CD4-positive, alpha-beta T cell (primary cell): ENCODE measurements at regions not wholly inside any gene's neighbourhood (a gene's known extent, or its start where the extent isn't known, plus 50 kb on each side); places are given as distances from the start of the nearest gene placed in this dataset.

Source experiments
- ATAC-seq: fragments of 200-7000 bp; cut with Tn5 transposase; one replicate; pipeline ENCODE4 v1.10.0; 2022; ENCODE audit warnings: mild to moderate bottlenecking; ENCODE audit not compliant: poor library complexity
- CTCF ChIA-PET: fragments of 350-600 bp; sonication (Branson Sonifier 250); formaldehyde crosslinking; loops from one replicate; lab custom pipeline; 2021; ENCODE audit warnings: antibody characterized with exemption, inconsistent platforms; lab: Charles Lee
- POLR2A ChIA-PET: fragments of 350-600 bp; sonication (Branson Sonifier 250); formaldehyde crosslinking; loops from one replicate; lab custom pipeline; 2021; ENCODE audit warnings: antibody characterized with exemption, inconsistent platforms; lab: Charles Lee
- DNase-seq, 14 experiments: peaks; one replicate each; pipeline ENCODE4 v3.0.0-alpha.2; 2013 to 2020; ENCODE audit warnings: mixed read lengths in 2 of 14
- H3K27ac ChIP-seq, 2 donors: one replicate each; pipeline versions ENCODE4 v1.5.1 to v1.7.0; 2013; ENCODE audit warnings: low read length in 2 of 2, low read depth in 1 of 2, mild to moderate bottlenecking in 1 of 2
- H3K27me3 ChIP-seq, 2 experiments: 1 replicate in 1 of 2; 2 replicates in 1 of 2; pipeline versions ENCODE4 v1.6.1 to v1.7.0; 2013; ENCODE audit warnings: low read length in 2 of 2, control low read depth in 1 of 2, mild to moderate bottlenecking in 1 of 2, moderate library complexity in 1 of 2; ENCODE audit not compliant: insufficient read depth in 2 of 2, control insufficient read depth in 1 of 2
- H3K36me3 ChIP-seq: one replicate; pipeline ENCODE4 v1.6.1; 2013; ENCODE audit warnings: low read length, control low read depth; ENCODE audit not compliant: insufficient read depth
- H3K4me1 ChIP-seq: one replicate; pipeline ENCODE4 v1.6.1; 2013; ENCODE audit warnings: low read length, control low read depth; ENCODE audit not compliant: insufficient read depth
- H3K4me3 ChIP-seq: one replicate; pipeline ENCODE4 v1.5.1; 2013; ENCODE audit warnings: mild to moderate bottlenecking, low read length, moderate library complexity
- H3K9me3 ChIP-seq, 2 experiments: 1 replicate in 1 of 2; 2 replicates in 1 of 2; pipeline versions ENCODE4 v1.6.1 to v1.7.0; 2013; ENCODE audit warnings: low read length in 2 of 2, mild to moderate bottlenecking in 2 of 2, control low read depth in 1 of 2, moderate library complexity in 1 of 2; ENCODE audit not compliant: control insufficient read depth in 1 of 2, insufficient read depth in 1 of 2
- H3K27ac Mint-ChIP-seq: one replicate; pipeline ENCODE4 v1.8.0; 2020; ENCODE audit warnings: mixed read lengths
- H3K27me3 Mint-ChIP-seq: one replicate; pipeline ENCODE4 v1.8.0; 2021; ENCODE audit warnings: mixed read lengths
- H3K36me3 Mint-ChIP-seq: one replicate; pipeline ENCODE4 v1.8.0; 2021; ENCODE audit warnings: low read depth, mixed read lengths
- H3K4me1 Mint-ChIP-seq: one replicate; pipeline ENCODE4 v1.8.0; 2021; ENCODE audit warnings: low read depth, mixed read lengths
- H3K4me3 Mint-ChIP-seq: one replicate; pipeline ENCODE4 v1.8.0; 2020; ENCODE audit warnings: mild to moderate bottlenecking, mixed read lengths
- H3K9me3 Mint-ChIP-seq: one replicate; pipeline ENCODE4 v1.8.0; 2020; ENCODE audit warnings: mixed read lengths
- CTCF ChIP-seq: fragments of 200-600 bp; IDR thresholded peaks from one replicate; pipeline ENCODE4 v1.8.0; 2022; ENCODE audit warnings: antibody characterized with exemption, mild to moderate bottlenecking
- intact Hi-C, 2 experiments: fragments of 100-400 bp; cut with DNase I in 1 of 2; cut with micrococcal nuclease in 1 of 2; formaldehyde crosslinking; loops; one replicate each; pipeline versions ENCODE4 v1.15.1 to v1.9.0; 2023 to 2025; cut with DNase I, micrococcal nuclease

- Histone ChIP-seq H3K27ac (no peak overlapping the region), H3K4me3 (no peak overlapping the region), H3K36me3 (no peaks in the 10 kb centered on the region), H3K4me1 (no peaks in the 10 kb centered on the region), H3K27me3 (no peaks in the 10 kb centered on the region), H3K9me3 (no peaks in the 10 kb centered on the region)
- Mint-ChIP-seq H3K27ac (no peak overlapping the region), H3K36me3 (no peaks in the 10 kb centered on the region), H3K9me3 (no peaks in the 10 kb centered on the region), H3K4me3 (no peak overlapping the region), H3K27me3 (peaks cover 12% of the 10 kb centered on the region), H3K4me1 (no peaks in the 10 kb centered on the region)
- intact Hi-C loops, result no loop called here
- CTCF ChIA-PET, result no interaction called here
- DNase-seq, result no peak
- ATAC-seq, result no peak
- TF ChIP-seq CTCF, result no peak
- POLR2A ChIA-PET, result no interaction called here
These were observed 191.4 kb upstream of the LRIG1 start for GRCh38 chr3:66692042-66692765.

GRCh38 chr3:66692766-66693150 lies 191.9 kb upstream of the LRIG1 start:
- no peak for TF ChIP-seq CTCF
- no peak overlapping the region for H3K4me3 Mint-ChIP-seq

GRCh38 chr3:66693461-66694031 lies 192.7 kb upstream of the LRIG1 start:
- TF ChIP-seq CTCF, result no peak
- Histone ChIP-seq H3K4me3 (no peak overlapping the region), H3K27me3 (no peaks in the 10 kb centered on the region), H3K4me1 (no peaks in the 10 kb centered on the region), H3K36me3 (no peaks in the 10 kb centered on the region), H3K27ac (no peak overlapping the region), H3K9me3 (no peaks in the 10 kb centered on the region)
- POLR2A ChIA-PET, result interaction anchor here (0.7 kb wide), 1 partner anchor 136 kb away, joined by 4 read pairs; no protein-coding TSS in a partner anchor
- CTCF ChIA-PET, result no interaction called here
- H3K27me3 Mint-ChIP-seq, result peaks cover 12% of the 10 kb centered on the region
- no peaks in the 10 kb centered on the region for H3K36me3 Mint-ChIP-seq
- no peaks in the 10 kb centered on the region for H3K9me3 Mint-ChIP-seq
- no peak for ATAC-seq
- H3K4me3 Mint-ChIP-seq, result no peak overlapping the region
- no peak overlapping the region for H3K27ac Mint-ChIP-seq
- intact Hi-C loops, result no loop called here
- DNase-seq, result no peak
- H3K4me1 Mint-ChIP-seq, result no peaks in the 10 kb centered on the region

More at GRCh38 chr3:66692766-66693150, 191.9 kb upstream of the LRIG1 start:
- Histone ChIP-seq H3K9me3 (no peaks in the 10 kb centered on the region), H3K27ac (no peak overlapping the region), H3K27me3 (no peaks in the 10 kb centered on the region), H3K4me3 (no peak overlapping the region), H3K36me3 (no peaks in the 10 kb centered on the region), H3K4me1 (no peaks in the 10 kb centered on the region)
- no peak for DNase-seq
- no peak for ATAC-seq
- POLR2A ChIA-PET, result no interaction called here
- intact Hi-C loops, result no loop called here
- H3K27me3 Mint-ChIP-seq, result peaks cover 12% of the 10 kb centered on the region
- H3K36me3 Mint-ChIP-seq, result no peaks in the 10 kb centered on the region
- no peaks in the 10 kb centered on the region for H3K4me1 Mint-ChIP-seq
- H3K27ac Mint-ChIP-seq, result no peak overlapping the region
- CTCF ChIA-PET, result no interaction called here
- H3K9me3 Mint-ChIP-seq, result no peaks in the 10 kb centered on the region
